PFSK-1 (cell line): ENCODE measurements at regions not wholly inside any gene's neighbourhood (a gene's known extent, or its start where the extent isn't known, plus 50 kb on each side); places are given as distances from the start of the nearest gene placed in this dataset.

Source experiments
- FOXP2 ChIP-seq: optimal IDR thresholded peaks from 2 replicates; pipeline ENCODE3; 2011; ENCODE audit warnings: borderline replicate concordance, control low read depth, inconsistent platforms; ENCODE audit not compliant: insufficient read depth; ENCODE audit errors: extremely low read length, extremely low read depth
- POLR2AphosphoS5 ChIP-seq: IDR thresholded peaks from 2 replicates; pipeline ENCODE4 v1.6.1; 2012; ENCODE audit warnings: low read depth, mild to moderate bottlenecking, control low read depth, low read length, moderate library complexity
- REST ChIP-seq, 2 experiments: IDR thresholded peaks; 2 replicates each; pipeline versions ENCODE4 v1.6.1 to v1.8.0; 2011 to 2012; ENCODE audit warnings: low read depth in 2 of 2, low read length in 2 of 2, control low read depth in 1 of 2, inconsistent platforms in 1 of 2, mild to moderate bottlenecking in 1 of 2, moderate library complexity in 1 of 2; ENCODE audit not compliant: insufficient read depth in 1 of 2
- SIN3A ChIP-seq: IDR thresholded peaks from 2 replicates; pipeline ENCODE4 v1.6.1; 2012; ENCODE audit warnings: mild to moderate bottlenecking, low read length, moderate library complexity, borderline replicate concordance; ENCODE audit not compliant: insufficient read depth
- TAF1 ChIP-seq: IDR thresholded peaks from 2 replicates; pipeline ENCODE4 v1.6.1; 2012; ENCODE audit warnings: low read length, control low read depth, borderline replicate concordance; ENCODE audit not compliant: insufficient read depth

- TF ChIP-seq REST (IDR thresholded peaks at IDR 0.05; ENCODE audit: insufficient read depth in 1 of 2, low read depth in 2 of 2, low read length in 2 of 2) (no peak), POLR2AphosphoS5 (no peak), TAF1 (no peak), SIN3A (no peak), FOXP2 (no peak)
Measured at GRCh38 chr12:30330565-30330964, 365.1 kb downstream of the IPO8 start.

- no peak for TF ChIP-seq SIN3A
- no peak for TF ChIP-seq FOXP2
- TF ChIP-seq POLR2AphosphoS5 = no peak
- no peak for TF ChIP-seq REST (IDR thresholded peaks at IDR 0.05; ENCODE audit: insufficient read depth in 1 of 2, low read depth in 2 of 2, low read length in 2 of 2)
- TF ChIP-seq TAF1 = no peak
Measured at GRCh38 chr12:30329281-30329680, 366.4 kb downstream of the IPO8 start.

- TF ChIP-seq REST (IDR thresholded peaks at IDR 0.05; ENCODE audit: insufficient read depth in 1 of 2, low read depth in 2 of 2, low read length in 2 of 2) = no peak
- TF ChIP-seq FOXP2 = no peak
- no peak for TF ChIP-seq TAF1
- TF ChIP-seq SIN3A = no peak
- no peak for TF ChIP-seq POLR2AphosphoS5
Measured at GRCh38 chr12:30323008-30323407, 372.7 kb downstream of the IPO8 start.

- no peak for TF ChIP-seq TAF1
- no peak for TF ChIP-seq SIN3A
- no peak for TF ChIP-seq FOXP2
- TF ChIP-seq REST (IDR thresholded peaks at IDR 0.05; ENCODE audit: insufficient read depth in 1 of 2, low read depth in 2 of 2, low read length in 2 of 2) = no peak
- no peak for TF ChIP-seq POLR2AphosphoS5
Measured at GRCh38 chr12:30320561-30320960, 375.1 kb downstream of the IPO8 start.
